ENCODE measurements at regions not wholly inside any gene's neighbourhood (a gene's known extent, or its start where the extent isn't known, plus 50 kb on each side); places are given as distances from the start of the nearest gene placed in this dataset.

DNA sequence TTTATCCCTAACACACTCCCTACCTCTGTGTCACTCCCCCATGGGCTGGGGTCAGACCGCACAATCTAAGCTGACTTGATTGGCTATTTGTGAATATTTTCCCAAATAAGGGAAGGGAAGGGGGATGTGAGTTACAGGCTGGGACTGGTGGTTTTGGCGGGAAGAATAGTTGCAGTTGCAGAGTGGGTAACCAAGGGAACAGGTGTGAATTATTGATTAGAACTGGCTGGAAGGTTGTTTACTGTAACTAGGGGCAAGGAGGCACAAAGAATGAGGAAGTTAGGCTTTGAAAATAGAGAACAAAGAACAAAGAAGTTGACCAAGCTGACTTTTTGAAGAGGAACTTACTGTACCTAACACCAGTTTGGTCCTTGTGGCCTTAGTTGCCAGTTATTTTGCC, 88.0 kb upstream of the XAGE2 start:
- TF ChIP-seq, protein P1, sequence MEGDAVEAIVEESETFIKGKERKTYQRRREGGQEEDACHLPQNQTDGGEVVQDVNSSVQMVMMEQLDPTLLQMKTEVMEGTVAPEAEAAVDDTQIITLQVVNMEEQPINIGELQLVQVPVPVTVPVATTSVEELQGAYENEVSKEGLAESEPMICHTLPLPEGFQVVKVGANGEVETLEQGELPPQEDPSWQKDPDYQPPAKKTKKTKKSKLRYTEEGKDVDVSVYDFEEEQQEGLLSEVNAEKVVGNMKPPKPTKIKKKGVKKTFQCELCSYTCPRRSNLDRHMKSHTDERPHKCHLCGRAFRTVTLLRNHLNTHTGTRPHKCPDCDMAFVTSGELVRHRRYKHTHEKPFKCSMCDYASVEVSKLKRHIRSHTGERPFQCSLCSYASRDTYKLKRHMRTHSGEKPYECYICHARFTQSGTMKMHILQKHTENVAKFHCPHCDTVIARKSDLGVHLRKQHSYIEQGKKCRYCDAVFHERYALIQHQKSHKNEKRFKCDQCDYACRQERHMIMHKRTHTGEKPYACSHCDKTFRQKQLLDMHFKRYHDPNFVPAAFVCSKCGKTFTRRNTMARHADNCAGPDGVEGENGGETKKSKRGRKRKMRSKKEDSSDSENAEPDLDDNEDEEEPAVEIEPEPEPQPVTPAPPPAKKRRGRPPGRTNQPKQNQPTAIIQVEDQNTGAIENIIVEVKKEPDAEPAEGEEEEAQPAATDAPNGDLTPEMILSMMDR (IDR thresholded peaks at IDR 0.05): no peak
- TF ChIP-seq ZFX (IDR thresholded peaks at IDR 0.05; ENCODE audit: borderline replicate concordance): no peak

Data from 22Rv1 (cell line).